GM12891 (cell line): ENCODE measurements at regions not wholly inside any gene's neighbourhood (a gene's known extent, or its start where the extent isn't known, plus 50 kb on each side); places are given as distances from the start of the nearest gene placed in this dataset.

Experiments
- POLR2A ChIP-seq: IDR thresholded peaks from 2 replicates; pipeline ENCODE4 v1.6.1; 2011; ENCODE audit warnings: low read depth, low read length, control low read depth
- POLR2AphosphoS5 ChIP-seq: IDR thresholded peaks from 2 replicates; pipeline ENCODE4 v1.6.1; 2011; ENCODE audit warnings: low read depth, low read length, control low read depth
- POU2F2 ChIP-seq: IDR thresholded peaks from 2 replicates; pipeline ENCODE4 v1.6.1; 2011; ENCODE audit warnings: low read depth, mild to moderate bottlenecking, control low read depth, low read length, moderate library complexity

DNA sequence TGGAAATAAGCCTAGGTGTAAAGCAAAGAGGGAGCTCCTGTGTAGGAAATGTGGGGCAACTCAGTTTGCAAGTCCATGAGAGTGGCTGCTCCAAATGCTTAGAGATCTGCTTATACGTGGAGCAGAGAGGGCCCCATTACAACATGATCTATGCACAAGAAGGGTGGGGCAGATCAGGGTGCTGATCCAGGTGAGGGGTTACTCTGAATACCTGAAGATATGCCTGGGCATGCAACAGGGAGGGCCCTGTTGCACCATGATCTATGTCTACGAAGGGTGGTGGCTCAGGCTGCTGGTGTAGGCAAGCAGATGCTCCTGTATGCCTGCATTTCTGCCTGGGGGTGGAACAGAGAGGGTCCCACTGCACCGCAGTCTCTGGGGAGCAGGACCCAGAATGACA lies 1121.2 kb downstream of the RAPGEF2 start:
- TF ChIP-seq POLR2AphosphoS5 (no peak), POLR2A (no peak), POU2F2 (no peak)
